Parathyroid adenoma (tissue), 2 donors: ENCODE measurements at regions not wholly inside any gene's neighbourhood (a gene's known extent, or its start where the extent isn't known, plus 50 kb on each side); places are given as distances from the start of the nearest gene placed in this dataset.

Experiments
- H2AFZ ChIP-seq: fragments of 300-600 bp; sonication (generic); one replicate; pipeline ENCODE4 v1.7.0; 2017; ENCODE audit warnings: antibody characterized with exemption, mild to moderate bottlenecking
- H3K27ac ChIP-seq: fragments of 300-600 bp; sonication (generic); one replicate; pipeline ENCODE4 v1.7.0; 2017
- H3K27me3 ChIP-seq: fragments of 300-600 bp; sonication (generic); one replicate; pipeline ENCODE4 v1.7.0; 2017; ENCODE audit warnings: low read length; ENCODE audit not compliant: control insufficient read depth, insufficient read depth
- H3K36me3 ChIP-seq: fragments of 300-600 bp; sonication (generic); one replicate; pipeline ENCODE4 v1.7.0; 2017; ENCODE audit warnings: low read length; ENCODE audit not compliant: control insufficient read depth, insufficient read depth
- H3K4me1 ChIP-seq: fragments of 300-600 bp; sonication (generic); one replicate; pipeline ENCODE4 v1.7.0; 2017; ENCODE audit warnings: control low read depth
- H3K4me2 ChIP-seq: fragments of 300-600 bp; sonication (generic); one replicate; pipeline ENCODE4 v1.7.0; 2017; ENCODE audit warnings: low read length
- H3K4me3 ChIP-seq: fragments of 300-600 bp; sonication (generic); one replicate; pipeline ENCODE4 v1.7.0; 2017; ENCODE audit warnings: low read depth, low read length
- H3K79me2 ChIP-seq: fragments of 300-600 bp; sonication (generic); one replicate; pipeline ENCODE4 v1.7.0; 2017; ENCODE audit warnings: control low read depth
- H3K9ac ChIP-seq: fragments of 300-600 bp; sonication (generic); one replicate; pipeline ENCODE4 v1.7.0; 2017; ENCODE audit warnings: mild to moderate bottlenecking
- H3K9me3 ChIP-seq: fragments of 300-600 bp; sonication (generic); one replicate; pipeline ENCODE4 v1.7.0; 2017; ENCODE audit warnings: low read length; ENCODE audit not compliant: control insufficient read depth
- TF ChIP-seq, protein P1 (sequence below): fragments of 300-600 bp; sonication (generic); IDR thresholded peaks from one replicate; pipeline ENCODE4 v1.7.0; 2017; ENCODE audit warnings: antibody characterized with exemption, mild to moderate bottlenecking
- donor health status: primary hyperparathyroidism.

DNA sequence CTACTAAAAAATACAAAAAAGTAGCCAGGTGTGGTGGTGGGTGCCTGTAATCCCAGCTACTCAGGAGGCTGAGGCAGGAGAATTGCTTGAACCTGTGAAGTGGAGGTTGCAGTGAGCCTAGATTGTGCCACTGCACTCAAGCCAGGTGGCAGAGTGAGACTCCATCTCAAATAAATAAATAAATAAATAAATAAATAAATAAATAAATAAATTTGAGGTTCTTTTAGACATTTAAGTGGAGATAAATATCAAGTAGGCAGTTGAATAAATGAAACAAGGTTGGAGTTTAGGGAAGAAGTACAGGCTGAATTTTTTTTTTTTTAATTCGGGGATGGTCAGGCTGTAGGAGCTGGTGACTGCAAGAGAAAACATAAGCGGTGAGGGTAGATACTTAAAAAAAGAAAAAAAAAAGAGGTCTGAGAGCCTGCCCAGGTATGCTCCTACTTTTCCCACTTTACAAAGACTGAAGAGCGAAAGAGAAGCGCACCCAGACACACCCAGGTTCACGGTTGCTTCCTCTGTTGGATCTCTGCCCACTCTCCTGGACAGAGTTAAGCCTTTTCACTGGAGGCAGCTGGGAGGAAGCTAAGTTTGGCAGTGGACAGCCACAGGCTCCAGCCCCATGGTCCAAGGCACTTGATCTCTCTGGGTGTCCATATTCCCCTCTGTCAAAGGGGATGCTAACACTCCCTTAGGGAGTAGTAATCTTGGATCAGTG, 100.9 kb upstream of the PRDM1 start:
- Histone ChIP-seq H3K4me3 (no peak overlapping the region), H3K9me3 (no peaks in the 10 kb centered on the region), H3K79me2 (no peaks in the 10 kb centered on the region), H2AFZ (no peak overlapping the region), H3K4me1 (no peaks in the 10 kb centered on the region), H3K9ac (no peak overlapping the region), H3K36me3 (no peaks in the 10 kb centered on the region), H3K27ac (no peak overlapping the region), H3K4me2 (no peak overlapping the region), H3K27me3 (no peaks in the 10 kb centered on the region)
- TF ChIP-seq, protein P1, sequence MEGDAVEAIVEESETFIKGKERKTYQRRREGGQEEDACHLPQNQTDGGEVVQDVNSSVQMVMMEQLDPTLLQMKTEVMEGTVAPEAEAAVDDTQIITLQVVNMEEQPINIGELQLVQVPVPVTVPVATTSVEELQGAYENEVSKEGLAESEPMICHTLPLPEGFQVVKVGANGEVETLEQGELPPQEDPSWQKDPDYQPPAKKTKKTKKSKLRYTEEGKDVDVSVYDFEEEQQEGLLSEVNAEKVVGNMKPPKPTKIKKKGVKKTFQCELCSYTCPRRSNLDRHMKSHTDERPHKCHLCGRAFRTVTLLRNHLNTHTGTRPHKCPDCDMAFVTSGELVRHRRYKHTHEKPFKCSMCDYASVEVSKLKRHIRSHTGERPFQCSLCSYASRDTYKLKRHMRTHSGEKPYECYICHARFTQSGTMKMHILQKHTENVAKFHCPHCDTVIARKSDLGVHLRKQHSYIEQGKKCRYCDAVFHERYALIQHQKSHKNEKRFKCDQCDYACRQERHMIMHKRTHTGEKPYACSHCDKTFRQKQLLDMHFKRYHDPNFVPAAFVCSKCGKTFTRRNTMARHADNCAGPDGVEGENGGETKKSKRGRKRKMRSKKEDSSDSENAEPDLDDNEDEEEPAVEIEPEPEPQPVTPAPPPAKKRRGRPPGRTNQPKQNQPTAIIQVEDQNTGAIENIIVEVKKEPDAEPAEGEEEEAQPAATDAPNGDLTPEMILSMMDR: no peak

DNA sequence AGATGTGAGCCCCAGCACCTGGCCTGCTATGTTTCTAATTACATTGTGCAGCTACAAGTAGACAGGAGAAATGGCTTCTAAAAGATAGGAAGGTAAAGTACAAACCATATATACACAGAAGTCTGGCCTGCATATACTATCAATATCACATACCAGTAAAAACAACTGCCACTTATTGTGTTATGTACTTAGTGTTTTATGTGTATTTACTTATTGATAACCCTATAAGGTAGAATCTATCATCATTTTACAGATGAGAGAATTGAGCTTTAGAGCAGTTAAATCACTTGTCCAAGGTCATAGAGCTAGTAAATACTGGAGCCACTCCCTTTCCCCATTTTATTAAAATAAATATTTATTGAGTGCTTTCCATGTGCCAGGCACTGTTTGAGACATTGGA, 102.4 kb upstream of the PRDM1 start:
- no peak overlapping the region for H3K27ac ChIP-seq
- no peaks in the 10 kb centered on the region for H3K9me3 ChIP-seq
- H3K9ac ChIP-seq: no peak overlapping the region
- no peaks in the 10 kb centered on the region for H3K79me2 ChIP-seq
- no peak overlapping the region for H3K4me3 ChIP-seq
- TF ChIP-seq, protein P1: no peak
- H3K27me3 ChIP-seq: no peaks in the 10 kb centered on the region
- H3K4me2 ChIP-seq: no peak overlapping the region
- H2AFZ ChIP-seq: no peak overlapping the region
- no peaks in the 10 kb centered on the region for H3K36me3 ChIP-seq
- H3K4me1 ChIP-seq: no peaks in the 10 kb centered on the region

DNA sequence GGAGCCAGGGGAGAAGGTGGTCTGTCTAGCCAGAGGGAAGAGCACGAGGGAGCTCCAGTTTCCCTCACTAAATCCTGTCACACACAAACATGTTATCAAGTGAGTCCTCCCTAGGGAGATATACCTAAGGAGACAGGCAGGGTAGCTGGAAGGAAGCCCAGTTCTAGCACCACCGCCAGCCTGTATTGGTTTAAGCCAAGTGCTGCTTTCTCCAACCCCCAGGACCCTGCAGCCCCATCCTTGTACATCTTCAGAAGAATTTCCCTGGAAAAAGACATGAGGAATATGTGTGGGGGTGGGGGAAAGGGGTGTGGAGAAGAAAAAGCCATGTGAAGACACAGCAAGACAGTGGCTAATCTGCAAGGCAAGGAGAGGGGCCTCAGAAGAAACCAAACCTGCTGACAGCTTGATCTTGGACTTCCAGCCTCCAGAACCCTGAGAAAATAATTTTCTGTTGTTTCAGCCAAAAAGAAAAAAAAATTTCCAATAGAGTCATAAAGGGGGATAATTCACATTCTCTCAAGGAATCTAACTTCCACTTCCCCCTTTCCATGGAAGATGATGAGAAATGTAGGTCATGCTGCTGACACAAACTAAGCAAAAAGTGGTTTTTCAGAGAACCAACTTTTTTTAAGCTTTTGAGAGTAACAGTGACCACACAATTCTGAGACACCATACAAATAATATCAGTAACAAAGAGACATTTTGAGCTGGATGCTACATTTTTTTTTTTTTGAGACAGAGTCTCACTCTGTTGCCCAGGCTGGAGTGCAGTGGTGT, 103.2 kb upstream of the PRDM1 start:
- Histone ChIP-seq H3K9ac (no peak overlapping the region), H3K9me3 (no peaks in the 10 kb centered on the region), H3K4me1 (no peaks in the 10 kb centered on the region), H3K36me3 (no peaks in the 10 kb centered on the region), H2AFZ (no peak overlapping the region), H3K4me2 (no peak overlapping the region), H3K79me2 (no peaks in the 10 kb centered on the region), H3K27me3 (no peaks in the 10 kb centered on the region), H3K4me3 (no peak overlapping the region), H3K27ac (no peak overlapping the region)
- TF ChIP-seq, protein P1: no peak

DNA sequence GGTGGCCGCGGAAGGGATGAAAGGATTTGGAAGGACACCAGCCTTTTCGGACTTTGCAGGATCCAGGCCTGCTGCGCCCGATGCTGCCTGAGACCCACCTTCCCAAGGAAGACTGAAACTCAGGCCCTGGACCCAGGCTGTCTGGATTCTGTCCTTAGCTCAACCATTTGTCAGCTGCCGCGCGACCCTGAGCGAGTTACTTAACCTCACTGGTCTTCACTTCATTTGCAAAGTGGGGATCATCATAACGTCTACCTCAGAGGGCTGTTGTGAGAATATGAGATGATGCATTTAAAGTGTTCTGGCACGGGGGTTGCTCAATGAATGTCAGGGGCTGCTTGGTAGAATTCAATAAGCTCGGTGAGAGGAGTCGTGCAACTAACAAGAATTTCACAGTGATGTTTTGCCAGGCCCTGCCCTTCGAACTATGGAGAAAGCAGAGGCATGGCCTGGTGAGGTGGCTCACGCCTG, 104.2 kb upstream of the PRDM1 start:
- Histone ChIP-seq H3K79me2 (no peaks in the 10 kb centered on the region), H3K27me3 (no peaks in the 10 kb centered on the region), H3K4me1 (no peaks in the 10 kb centered on the region), H3K4me2 (no peak overlapping the region), H3K4me3 (no peak overlapping the region), H3K27ac (no peak overlapping the region), H3K36me3 (no peaks in the 10 kb centered on the region), H3K9me3 (no peaks in the 10 kb centered on the region), H2AFZ (no peak overlapping the region), H3K9ac (no peak overlapping the region)
- TF ChIP-seq, protein P1: no peak
